Activated gamma-delta T cell (primary cell): ENCODE measurements at regions not wholly inside any gene's neighbourhood (a gene's known extent, or its start where the extent isn't known, plus 50 kb on each side); places are given as distances from the start of the nearest gene placed in this dataset.
A peak's percentile ranks its signal among the peaks of the same experiment; 100 is the strongest.

Source experiments
- DNase-seq: peaks from one replicate; lab custom pipeline; 2025; lab: John Stamatoyannopoulos, UW

DNA sequence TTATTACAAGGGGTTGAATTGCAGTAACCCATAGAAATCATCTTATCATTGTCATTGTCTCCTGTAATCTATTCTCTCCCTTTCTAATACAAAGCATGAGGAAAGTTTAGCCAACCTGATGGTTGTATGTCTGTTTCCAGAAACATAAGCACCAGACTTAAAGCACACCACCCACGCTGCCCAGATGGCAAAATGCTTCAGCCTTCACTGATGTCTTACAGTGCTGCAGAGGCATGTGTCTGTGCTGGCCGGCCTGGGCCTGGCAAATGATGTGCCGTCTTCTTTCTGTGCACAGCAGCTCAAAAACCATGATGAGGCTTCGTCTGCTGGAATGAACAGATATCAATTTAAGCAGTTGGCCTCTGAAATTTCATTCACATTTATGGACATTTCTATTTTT lies 443.0 kb upstream of the RGPD4 start:
- DNase-seq, result no peak

DNA sequence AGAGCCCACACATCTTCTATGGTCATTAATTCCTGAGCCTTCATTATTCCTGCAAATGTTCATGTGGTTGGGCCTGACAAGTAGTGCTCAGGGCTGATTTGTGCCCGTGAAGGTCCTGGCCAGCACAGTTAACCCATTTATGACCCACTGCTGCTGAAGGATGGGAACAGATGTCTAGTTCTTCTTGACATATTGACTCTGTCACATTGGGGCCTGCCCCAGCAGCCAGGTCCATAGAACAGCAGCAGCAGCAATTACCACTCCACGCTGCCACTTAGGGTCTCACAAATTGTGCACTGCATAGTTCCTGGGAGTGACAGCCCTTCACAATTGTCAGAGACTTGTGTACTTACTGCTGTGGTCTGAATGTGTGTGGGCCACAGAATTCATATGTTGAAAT lies 442.3 kb upstream of the RGPD4 start:
- no peak for DNase-seq

DNA sequence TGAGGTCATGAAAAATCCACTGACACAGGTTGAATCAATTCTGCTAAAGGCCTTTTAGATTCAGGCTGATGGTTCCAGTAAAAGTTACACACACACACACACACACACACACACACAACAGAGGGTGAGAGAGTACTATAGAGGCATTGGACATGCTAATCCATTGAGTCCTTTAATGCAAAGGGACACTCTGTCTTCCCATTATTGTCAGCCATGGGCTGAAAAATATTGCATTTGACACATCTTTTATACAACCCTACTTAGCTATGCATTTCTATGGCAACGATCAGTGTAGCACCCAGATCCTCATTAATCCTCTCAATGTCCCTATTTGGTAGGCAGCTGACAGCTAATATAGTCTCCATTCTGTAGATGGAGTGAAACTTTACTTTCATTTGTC lies 440.8 kb upstream of the RGPD4 start:
- DNase-seq, result no peak

DNA sequence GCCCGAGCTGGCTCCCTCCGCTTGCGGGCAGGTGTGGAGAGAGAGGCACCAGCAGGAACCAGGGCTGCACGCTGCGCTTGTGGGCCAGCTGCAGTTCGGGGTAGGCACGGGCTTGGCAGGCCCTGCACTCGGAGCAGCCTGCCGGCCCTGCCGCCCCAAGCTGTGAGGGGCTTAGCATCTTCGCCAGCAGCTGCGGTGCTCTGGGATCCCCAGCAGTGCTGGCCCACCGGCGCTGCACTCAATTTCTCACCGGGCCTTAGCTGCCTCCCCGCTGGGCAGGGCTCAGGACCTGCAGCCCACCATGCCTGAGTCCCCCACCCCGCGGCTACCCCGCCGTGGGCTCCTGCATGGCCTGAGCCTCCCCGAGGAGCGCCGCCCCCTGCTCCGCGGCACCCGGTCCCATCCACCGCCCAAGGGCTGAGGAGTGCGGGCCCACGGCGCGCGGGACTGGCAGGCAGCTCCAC lies 434.4 kb upstream of the RGPD4 start:
- peak; percentile 12 for DNase-seq

DNA sequence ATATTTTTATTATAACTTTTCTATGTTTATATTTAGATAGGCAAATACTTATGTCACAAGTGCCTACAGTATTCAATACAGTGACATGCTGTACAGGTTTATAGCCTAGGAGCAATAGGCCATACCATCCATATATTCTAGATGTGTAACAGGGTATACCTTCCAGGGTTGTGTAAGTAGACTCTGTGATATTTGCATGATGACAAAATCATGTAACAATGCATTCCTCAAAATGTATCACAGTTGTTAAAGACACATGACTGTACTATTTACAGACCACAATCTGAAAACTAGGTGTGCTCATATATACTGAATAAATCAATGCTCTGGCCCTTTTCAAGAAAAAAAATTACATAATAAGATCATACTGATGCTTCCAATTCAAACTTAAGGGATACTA lies 433.2 kb upstream of the RGPD4 start:
- DNase-seq, result no peak

DNA sequence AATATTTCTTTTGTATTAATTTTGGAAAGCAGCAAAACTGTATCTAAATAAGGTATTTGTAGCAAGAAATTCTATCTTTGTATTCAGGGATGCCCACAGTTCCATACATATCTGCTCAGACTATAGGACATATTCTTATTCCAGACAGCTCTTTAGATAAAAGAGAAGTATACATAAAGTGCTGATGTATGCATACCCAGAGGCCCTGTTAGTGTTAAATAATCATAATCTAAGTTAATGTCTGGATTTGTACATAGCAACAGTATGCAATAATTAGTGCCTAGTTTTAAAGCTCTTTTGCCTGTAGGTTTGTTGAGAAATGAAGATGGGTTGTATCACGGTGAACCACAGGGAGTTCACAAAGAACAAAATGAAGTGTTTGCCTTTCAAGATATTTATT lies 428.0 kb upstream of the RGPD4 start:
- DNase-seq, result no peak

DNA sequence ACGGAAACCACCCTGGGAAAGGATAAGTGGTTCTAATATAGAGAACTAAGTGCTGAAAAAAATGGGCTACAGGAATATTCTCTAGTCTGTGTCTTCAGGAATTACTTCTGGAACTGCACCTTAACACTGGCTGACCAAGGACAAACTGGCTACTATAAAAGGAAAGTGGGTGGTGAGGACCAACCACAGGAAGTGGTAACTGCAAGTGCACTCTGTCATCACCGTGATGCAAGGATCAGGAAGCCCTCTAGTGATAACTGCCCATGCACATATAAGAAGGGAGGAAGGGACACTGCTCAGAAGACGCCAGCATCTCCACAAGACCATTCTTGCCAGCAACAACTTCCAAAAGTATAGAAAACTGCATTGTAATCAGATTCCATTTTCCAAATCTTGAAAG lies 424.4 kb upstream of the RGPD4 start:
- no peak for DNase-seq

DNA sequence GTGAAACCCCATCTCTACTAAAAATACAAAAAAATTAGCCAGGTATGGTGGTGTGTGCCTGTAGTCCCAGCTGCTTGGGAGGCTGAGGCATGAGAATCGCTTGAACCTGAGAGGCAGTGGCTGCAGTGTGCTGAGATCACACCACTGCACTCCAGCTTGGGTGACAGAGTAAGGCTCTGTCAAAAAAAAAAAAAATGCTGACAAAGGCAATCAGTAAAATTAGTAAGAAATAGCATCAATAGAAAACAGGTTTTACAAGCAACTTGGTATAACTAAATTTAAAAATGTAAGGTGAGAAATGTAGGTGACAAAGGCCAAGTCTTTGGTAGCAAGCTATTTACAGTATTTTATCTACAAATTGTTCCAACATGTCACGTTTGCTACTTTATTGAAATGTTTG lies 421.4 kb upstream of the RGPD4 start:
- DNase-seq, result no peak

DNA sequence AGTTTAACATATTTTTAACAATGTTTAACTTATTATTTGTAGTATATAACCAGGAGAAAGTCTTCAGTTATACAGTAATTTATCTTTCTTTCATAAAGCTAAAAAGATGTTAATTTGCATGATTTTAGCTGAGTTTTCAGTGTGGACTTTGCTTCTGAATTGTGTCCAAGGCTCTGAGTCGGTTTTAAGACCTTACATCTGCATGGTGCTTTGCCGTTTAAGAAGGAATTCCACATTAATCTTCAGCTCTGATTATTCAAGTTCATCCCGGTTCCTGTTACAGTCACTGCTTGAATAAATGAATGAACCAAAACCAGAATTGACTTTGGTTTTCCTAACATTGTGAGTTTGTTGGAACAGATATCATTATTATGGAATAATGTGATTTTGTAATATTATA lies 419.7 kb upstream of the RGPD4 start:
- DNase-seq, result no peak

DNA sequence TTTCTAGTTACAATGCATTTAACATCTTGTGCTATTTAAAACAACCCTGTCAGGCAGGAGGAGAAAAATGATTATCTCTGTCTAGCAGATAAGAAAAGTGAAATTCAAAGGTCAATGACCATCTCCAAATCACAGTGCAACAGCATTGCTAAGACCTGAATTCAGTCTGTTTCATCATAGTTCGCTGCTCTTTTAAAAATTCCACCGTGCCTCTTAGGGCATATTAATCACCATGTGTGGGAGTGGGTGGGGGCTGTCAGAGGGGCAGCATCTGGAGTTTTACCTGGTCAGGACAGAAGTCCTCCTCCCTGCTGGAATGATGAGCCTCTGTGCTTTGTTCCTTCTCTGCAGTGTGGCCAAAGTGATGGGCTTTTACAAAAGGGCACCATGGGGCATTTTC lies 418.7 kb upstream of the RGPD4 start:
- DNase-seq, result no peak

DNA sequence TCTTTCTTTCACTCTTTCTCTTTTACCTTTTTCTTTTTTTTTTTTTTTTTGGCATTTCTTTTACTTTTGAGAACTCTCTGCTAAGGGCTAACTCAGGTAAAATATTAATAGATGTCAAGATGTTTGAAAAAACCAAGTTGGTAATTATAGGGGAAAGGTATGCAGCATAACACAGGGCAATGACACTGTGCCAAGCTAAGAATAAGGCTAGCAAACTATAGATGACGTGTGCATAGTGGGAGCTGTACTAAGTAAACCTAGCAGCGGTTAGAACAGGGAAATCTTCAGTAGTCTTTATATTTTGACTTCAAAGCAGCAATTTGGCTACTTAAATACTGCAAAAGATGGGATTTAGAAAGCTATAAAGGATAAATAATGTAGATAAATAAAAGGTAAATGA lies 415.4 kb upstream of the RGPD4 start:
- no peak for DNase-seq

DNA sequence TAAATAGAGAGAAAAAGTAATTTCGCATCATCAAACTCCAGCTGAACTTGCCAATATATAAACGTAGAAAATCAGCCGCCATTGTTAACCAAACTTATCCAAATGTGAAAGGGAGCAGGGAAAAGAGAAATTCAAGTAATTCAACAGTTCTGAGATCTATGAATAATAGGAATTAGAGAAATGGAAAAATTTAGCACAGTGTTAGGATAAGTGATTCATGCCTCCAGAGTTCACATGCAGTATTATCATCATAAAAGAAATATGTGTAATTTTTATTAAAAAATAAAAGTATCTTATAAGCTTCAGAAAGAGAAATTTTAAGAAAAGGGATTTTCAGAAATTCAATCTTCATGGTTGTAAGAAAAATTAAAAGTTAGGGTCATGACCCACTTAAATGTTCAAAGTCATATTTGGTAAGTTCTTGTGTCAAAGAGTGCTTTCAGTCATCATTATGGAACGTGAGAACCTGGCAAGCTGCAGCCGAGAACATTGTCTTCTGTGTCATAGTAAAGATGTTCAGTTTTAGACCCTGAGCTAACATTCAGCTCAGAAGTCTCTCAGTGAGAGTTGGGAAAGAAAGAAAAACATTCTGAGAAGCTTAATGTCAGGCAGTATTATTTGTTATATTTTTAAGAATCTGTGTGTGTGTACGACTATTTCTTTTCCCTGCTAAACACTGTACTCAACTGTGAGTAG lies 414.3 kb upstream of the RGPD4 start:
- no peak for DNase-seq

DNA sequence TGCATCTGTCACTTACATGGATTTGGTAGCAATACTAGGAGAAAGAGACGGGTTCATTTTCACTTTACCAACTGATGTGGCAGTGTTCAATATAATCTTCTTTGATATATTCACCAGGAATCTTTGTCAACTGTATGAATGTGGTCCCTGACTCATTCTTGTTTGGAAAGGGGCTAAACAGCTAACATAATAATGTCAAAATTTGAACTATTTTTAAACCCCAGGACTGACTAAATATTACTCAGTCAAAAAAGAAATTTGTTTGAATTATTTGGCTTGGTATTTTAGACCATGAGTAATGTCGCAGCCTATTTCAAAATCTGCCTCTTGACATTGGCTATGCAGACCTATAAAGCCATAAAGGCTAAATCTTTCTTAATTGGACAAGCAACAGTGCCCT lies 413.7 kb upstream of the RGPD4 start:
- no peak for DNase-seq

DNA sequence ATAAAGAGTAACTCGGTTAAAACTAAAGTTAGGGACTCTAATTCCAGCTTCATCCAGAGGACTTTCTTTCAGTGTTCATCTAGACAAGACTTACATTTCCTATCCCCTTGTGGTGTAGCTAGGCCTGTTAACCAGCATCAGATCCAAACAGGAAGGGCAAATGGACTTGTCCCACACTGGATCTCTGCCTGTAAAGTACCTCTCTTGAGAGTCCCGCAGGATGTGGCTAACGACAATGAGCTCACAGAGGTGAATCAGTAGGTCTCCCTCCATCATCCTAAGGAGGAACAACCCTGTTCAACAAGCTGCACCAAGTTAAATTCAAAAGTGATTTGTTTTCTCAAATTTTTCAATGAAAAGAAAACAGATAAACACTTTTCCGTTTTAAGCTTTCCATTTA lies 412.3 kb upstream of the RGPD4 start:
- DNase-seq, result no peak

DNA sequence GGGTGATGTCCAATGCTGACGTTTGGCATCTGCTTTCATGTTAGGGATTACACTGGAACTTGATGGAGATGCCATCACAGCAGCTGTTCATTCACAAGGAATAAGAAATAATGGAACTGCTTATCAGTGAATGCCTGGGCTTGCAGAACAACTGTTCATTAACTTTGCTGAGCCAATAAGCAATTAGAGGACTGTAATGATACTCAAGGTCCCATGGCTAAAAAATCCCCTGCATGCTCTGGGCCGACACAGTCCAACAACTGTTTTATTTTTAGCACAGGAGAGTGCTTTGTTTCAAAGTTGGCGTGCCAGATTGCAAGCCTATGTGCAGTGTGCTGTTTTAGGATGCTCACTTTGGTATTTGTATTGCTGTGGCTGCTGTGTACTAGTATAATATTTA lies 408.0 kb upstream of the RGPD4 start:
- no peak for DNase-seq

DNA sequence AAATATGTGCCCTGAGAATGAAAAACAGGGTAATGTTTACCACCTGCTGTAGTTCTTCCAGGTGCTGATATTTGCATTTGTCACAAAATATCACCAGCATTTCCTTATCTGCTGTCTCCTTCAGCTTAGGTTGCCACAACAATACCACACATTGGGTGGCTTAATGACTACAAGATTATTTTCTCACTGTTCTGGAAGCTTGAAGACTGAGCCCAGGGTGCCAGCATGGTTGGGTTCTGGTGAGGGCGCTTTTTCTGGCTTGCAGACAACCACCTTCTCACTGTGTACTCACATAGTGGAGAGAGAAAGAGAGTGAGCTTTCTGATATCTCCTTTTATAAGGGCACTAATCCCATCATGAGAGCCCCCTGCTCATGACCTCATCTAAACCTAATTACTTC lies 407.5 kb upstream of the RGPD4 start:
- DNase-seq, result no peak

DNA sequence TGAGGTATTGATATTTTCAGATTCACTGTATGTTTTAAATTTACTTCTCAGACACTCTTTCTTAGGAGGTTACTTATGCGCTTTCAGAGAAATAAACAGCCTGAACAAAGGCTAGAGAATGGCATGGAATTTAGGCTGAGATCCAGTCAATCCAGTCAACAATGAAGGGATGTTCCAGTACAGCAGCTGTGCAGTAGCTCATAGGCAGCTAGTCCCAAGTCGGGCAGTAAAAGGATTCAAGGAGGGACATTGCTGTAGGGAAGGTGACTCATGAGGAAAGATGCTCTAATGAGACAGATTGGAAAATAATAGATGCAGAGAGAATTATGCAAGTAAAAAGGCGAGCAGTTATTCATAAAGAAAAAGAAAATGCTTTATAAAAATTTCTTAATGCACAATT lies 397.9 kb upstream of the RGPD4 start:
- DNase-seq, result no peak

DNA sequence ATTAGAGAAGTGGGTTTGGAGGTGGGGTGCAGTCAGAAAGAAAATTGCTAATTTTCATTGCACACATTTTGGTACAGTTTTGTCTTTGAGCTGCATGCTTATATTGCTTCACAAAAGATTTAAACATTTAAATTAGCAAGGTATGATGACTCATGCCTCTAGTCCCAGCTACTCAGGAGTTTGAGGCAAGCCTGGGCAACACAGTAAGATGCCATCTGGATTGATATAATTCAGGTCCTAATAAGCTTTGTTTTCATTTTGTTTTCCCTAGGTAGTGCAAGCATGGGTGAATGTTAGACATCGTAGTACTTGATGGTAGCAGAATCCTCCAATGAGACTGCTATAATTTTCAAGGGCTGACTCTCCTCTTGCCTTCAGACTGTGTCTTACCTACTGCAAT lies 396.7 kb upstream of the RGPD4 start:
- DNase-seq, result no peak

DNA sequence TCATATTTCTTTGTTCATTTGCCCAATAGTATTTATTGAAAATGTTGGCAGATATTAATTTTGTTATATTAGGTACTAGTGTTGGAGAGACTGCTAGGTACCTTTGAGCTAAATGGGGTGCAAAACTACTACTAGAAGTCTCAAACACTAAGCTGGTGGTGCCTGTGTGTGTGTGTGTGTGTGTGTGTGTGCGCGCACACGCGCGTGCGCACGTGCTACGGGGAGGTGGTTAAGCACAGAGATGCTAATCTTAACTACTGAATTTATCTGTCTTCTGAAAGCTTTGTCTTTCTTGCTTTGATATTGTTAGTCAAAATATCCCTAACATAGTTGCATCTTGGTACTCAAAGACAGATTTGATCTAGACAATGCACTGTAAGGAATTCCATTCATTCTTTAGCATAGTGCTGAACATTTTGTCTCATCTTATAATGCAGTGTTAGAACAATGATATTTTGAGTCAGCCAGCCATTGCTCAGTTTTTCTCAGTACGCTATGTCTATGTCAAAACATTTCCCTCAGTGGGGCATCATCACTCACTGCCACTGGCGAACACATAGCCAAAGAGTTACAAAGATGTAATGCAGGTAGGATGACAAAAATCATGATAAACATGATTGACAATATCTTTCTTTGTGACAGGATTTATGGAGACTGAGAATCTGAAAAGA lies 396.0 kb upstream of the RGPD4 start:
- DNase-seq, result no peak

DNA sequence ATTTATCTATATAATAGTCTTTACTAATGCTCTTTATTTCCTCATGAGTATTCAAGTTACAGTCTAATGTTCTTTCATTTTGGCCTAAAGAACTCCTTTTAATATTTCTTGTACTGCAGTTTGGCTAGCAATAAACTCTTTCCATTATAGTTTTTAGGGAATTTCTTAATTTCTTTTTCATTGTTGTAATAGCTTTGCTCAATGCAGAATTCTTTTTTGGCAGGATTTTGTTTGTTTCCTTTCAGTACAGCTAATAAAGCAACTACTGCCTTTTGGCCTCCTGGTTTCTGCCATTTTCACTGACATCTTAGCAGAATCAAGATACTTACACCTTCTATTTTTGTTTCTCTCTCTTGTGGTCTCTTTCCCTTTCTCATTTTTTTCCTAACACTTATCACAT lies 390.4 kb upstream of the RGPD4 start:
- DNase-seq, result no peak

DNA sequence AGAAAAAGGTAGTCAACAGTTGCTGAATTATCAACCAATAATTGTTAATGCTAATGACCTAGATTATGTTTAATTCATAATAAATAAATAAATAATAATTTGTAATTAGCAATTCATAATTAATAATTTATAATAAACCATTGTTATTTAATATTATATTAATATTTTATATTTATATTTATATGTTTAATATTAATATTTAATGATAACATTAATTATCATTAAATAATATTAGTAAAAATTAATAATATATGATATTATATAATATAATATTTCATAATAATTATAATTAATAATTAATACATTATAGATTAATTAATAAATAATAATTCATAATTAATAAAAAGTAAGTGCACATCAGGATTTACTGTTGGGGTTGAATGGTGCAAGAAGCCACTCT lies 389.4 kb upstream of the RGPD4 start:
- no peak for DNase-seq

DNA sequence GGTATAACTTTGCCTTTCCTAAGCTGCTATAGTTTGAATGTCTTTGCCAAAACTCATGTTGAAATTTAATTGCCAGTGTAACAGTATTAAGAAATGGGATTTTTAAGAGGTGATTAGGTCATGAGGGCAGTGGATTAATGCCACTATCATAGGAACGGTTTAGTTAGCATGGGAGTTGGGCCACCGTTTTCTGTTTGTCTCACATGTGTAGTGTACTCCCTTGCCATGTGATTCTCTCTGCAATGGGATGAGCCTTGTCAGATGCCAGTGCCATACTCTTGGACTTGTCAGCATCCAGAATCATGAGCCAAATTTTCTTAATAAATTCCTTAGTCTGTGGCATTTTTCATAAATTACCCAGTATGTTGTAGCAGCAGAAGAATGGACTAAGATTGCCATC lies 388.9 kb upstream of the RGPD4 start:
- DNase-seq, result no peak

DNA sequence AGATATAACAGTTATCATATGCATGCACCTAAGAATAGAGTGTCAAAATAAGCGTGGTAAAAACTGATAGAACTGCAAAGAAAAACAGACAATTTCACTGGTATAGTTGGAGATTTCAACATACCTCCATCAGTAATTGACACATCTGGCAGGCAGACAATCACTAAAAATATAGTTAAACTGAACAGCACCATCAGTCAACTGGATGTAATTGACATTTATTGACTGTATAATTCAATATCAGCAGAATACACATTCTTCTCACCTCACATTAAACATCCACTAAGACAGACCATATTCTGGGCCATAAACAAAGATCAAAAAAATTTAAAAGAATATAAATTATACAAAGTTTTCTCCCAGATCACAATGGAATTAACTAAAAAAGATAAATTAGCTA lies 378.5 kb upstream of the RGPD4 start:
- no peak for DNase-seq

DNA sequence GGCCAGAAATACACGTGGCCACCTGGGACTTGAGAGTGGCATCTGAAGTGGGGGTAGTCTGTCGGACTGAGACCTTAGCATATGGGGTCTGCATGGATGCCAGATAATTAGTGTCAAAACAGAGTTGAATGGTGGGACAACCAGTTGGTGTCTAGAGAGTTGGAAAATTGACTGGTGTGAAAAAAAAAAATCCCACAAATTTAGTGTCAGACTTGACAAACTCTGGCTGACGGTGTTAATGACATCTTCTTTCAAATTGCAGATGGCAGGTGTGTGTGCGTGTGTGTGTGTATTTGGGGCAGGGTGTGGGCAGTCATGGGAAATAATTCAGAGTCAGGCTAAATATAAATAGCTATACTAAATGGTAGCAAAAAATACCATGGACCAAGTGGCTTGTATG lies 365.4 kb upstream of the RGPD4 start:
- no peak for DNase-seq
